Caco-2 (cell line): ENCODE measurements at regions not wholly inside any gene's neighbourhood (a gene's known extent, or its start where the extent isn't known, plus 50 kb on each side); places are given as distances from the start of the nearest gene placed in this dataset.

Source experiments
- BruUV-seq: library from RNA; stranded (reverse); fragments of 400-500 nt; replicated peaks from 2 replicates; lab custom pipeline; 2021; lab: Mats Ljungman, UMichigan
- CTCF ChIA-PET: fragments of 300-600 bp; sonication (Branson Sonifier 250); formaldehyde crosslinking; loops from one replicate; lab custom pipeline; 2022; ENCODE audit warnings: antibody characterized with exemption; lab: Charles Lee
- POLR2A ChIA-PET: fragments of 300-600 bp; sonication (Branson Sonifier 250); formaldehyde crosslinking; loops from one replicate; lab custom pipeline; 2022; ENCODE audit warnings: antibody characterized with exemption; lab: Charles Lee
- DNase-seq, 2 experiments: peaks; one replicate each; pipeline versions ENCODE4 v3.0.0 to v3.0.0-alpha.2; 2020 to 2022
- H3K27me3 ChIP-seq: replicated peaks from 2 replicates; pipeline ENCODE4 v1.6.0; 2011; ENCODE audit warnings: low read length; ENCODE audit not compliant: control insufficient read depth, insufficient read depth
- H3K36me3 ChIP-seq: 2 replicates; pipeline ENCODE4 v1.5.1; 2011; ENCODE audit warnings: low read length; ENCODE audit not compliant: control insufficient read depth, insufficient read depth
- H3K4me1 ChIP-seq: fragments of 250-450 bp; sonication (Bioruptor Pico); 2 replicates; pipeline ENCODE4 v1.5.1; 2020; ENCODE audit warnings: mild to moderate bottlenecking
- H3K4me3 ChIP-seq: 2 replicates; pipeline ENCODE4 v1.5.1; 2011; ENCODE audit warnings: low read depth, mild to moderate bottlenecking, control low read depth, low read length
- H3K9me3 ChIP-seq: fragments of 250-450 bp; sonication (Bioruptor Pico); 2 replicates; pipeline ENCODE4 v1.5.1; 2020; ENCODE audit warnings: mild to moderate bottlenecking, moderate library complexity
- H3K27ac Mint-ChIP-seq: one replicate; pipeline ENCODE4 v1.8.0; 2022; ENCODE audit warnings: mixed read lengths; ENCODE audit not compliant: unreplicated experiment
- H3K27me3 Mint-ChIP-seq: one replicate; pipeline ENCODE4 v1.8.0; 2022; ENCODE audit warnings: mixed read lengths; ENCODE audit not compliant: insufficient read depth, unreplicated experiment
- H3K36me3 Mint-ChIP-seq: one replicate; pipeline ENCODE4 v1.8.0; 2022; ENCODE audit warnings: mild to moderate bottlenecking, mixed read lengths; ENCODE audit not compliant: insufficient read depth, unreplicated experiment
- H3K4me1 Mint-ChIP-seq: one replicate; pipeline ENCODE4 v1.8.0; 2022; ENCODE audit warnings: low read depth, mixed read lengths; ENCODE audit not compliant: unreplicated experiment
- H3K4me3 Mint-ChIP-seq: one replicate; pipeline ENCODE4 v1.8.0; 2022; ENCODE audit warnings: mild to moderate bottlenecking, moderate library complexity, mixed read lengths; ENCODE audit not compliant: unreplicated experiment
- H3K9me3 Mint-ChIP-seq: one replicate; pipeline ENCODE4 v1.8.0; 2022; ENCODE audit warnings: mixed read lengths; ENCODE audit not compliant: unreplicated experiment
- intact Hi-C: fragments of 100-400 bp; cut with micrococcal nuclease; formaldehyde crosslinking; loops from one replicate; pipeline ENCODE4 v1.10.0; 2022; ENCODE audit not compliant: unreplicated experiment
- TF ChIP-seq, protein P1 (sequence below), 2 experiments: fragments of 200-600 bp in 1 of 2; IDR thresholded peaks; 1 replicate in 1 of 2; 2 replicates in 1 of 2; pipeline versions ENCODE4 v1.5.1 to v1.8.0; 2011 to 2022; ENCODE audit warnings: antibody characterized with exemption in 1 of 2, control low read depth in 1 of 2, inconsistent platforms in 1 of 2, low read depth in 1 of 2, low read length in 1 of 2, mild to moderate bottlenecking in 1 of 2, moderate library complexity in 1 of 2; ENCODE audit not compliant: insufficient read depth in 1 of 2, severe bottlenecking in 1 of 2, unreplicated experiment in 1 of 2

DNA sequence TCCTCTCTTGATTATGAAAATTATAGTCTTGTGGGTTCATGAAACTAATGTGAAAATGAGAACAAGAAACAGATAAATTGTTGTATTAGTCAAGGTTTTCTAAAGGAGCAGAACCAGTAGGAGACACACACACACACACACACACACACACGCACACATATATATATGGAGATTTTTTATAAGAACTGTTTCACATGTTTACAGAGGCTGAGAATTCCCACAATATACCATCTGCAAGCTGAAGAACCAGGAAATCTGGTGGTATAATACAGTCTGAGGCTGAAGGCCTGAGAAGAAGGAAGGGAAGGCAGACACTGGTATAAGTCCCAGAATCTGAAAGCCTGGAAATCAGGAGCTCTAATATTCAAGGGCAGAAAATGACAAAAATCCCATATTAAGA lies 70.9 kb upstream of the RGS18 start:
- no peaks in the 10 kb centered on the region for H3K9me3 Mint-ChIP-seq
- TF ChIP-seq, protein P1, sequence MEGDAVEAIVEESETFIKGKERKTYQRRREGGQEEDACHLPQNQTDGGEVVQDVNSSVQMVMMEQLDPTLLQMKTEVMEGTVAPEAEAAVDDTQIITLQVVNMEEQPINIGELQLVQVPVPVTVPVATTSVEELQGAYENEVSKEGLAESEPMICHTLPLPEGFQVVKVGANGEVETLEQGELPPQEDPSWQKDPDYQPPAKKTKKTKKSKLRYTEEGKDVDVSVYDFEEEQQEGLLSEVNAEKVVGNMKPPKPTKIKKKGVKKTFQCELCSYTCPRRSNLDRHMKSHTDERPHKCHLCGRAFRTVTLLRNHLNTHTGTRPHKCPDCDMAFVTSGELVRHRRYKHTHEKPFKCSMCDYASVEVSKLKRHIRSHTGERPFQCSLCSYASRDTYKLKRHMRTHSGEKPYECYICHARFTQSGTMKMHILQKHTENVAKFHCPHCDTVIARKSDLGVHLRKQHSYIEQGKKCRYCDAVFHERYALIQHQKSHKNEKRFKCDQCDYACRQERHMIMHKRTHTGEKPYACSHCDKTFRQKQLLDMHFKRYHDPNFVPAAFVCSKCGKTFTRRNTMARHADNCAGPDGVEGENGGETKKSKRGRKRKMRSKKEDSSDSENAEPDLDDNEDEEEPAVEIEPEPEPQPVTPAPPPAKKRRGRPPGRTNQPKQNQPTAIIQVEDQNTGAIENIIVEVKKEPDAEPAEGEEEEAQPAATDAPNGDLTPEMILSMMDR (IDR thresholded peaks at IDR 0.05; ENCODE audit: insufficient read depth in 1 of 2, low read depth in 1 of 2, low read length in 1 of 2, severe bottlenecking in 1 of 2, unreplicated experiment in 1 of 2) = no peak
- intact Hi-C loops = no loop called here
- H3K27me3 Mint-ChIP-seq = no peaks in the 10 kb centered on the region
- ChIA-PET CTCF (no interaction called here), POLR2A (no interaction called here)
- no peaks in the 10 kb centered on the region for H3K4me1 ChIP-seq
- no peak overlapping the region for H3K27ac Mint-ChIP-seq
- H3K4me3 Mint-ChIP-seq = no peak overlapping the region
- DNase-seq = no peak
- no peaks in the 10 kb centered on the region for H3K27me3 ChIP-seq
- H3K4me1 Mint-ChIP-seq = no peaks in the 10 kb centered on the region
- H3K4me3 ChIP-seq = no peak overlapping the region
- no peaks in the 10 kb centered on the region for H3K36me3 Mint-ChIP-seq
- H3K9me3 ChIP-seq = no peaks in the 10 kb centered on the region
- H3K36me3 ChIP-seq = no peaks in the 10 kb centered on the region
- BruUV-seq = no TSS peak

DNA sequence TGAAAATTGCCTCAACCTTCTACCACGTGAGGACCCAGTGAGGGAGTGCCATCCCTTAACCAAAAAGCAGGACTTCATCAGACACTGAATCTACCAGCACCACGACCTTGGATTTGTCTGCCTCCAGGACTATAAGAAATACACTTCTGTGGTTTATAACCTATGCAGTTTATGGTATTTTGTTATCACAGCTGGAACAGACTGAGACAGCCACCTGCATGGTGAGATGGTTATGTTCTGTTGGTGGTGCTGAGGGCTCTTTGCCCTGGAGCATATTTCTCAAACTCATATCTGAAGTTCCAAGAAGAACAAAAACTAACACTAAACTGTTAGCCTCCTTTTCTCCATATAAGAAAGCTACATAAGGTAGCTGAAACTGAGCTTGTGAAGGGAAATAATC lies 69.8 kb upstream of the RGS18 start:
- POLR2A ChIA-PET = no interaction called here
- Mint-ChIP-seq H3K4me1 (no peaks in the 10 kb centered on the region), H3K27me3 (no peaks in the 10 kb centered on the region), H3K9me3 (no peaks in the 10 kb centered on the region), H3K36me3 (no peaks in the 10 kb centered on the region), H3K4me3 (no peak overlapping the region), H3K27ac (no peak overlapping the region)
- Histone ChIP-seq H3K9me3 (no peaks in the 10 kb centered on the region), H3K36me3 (no peaks in the 10 kb centered on the region), H3K4me3 (no peak overlapping the region), H3K27me3 (no peaks in the 10 kb centered on the region), H3K4me1 (no peaks in the 10 kb centered on the region)
- TF ChIP-seq, protein P1 (IDR thresholded peaks at IDR 0.05; ENCODE audit: insufficient read depth in 1 of 2, low read depth in 1 of 2, low read length in 1 of 2, severe bottlenecking in 1 of 2, unreplicated experiment in 1 of 2) = no peak
- no TSS peak for BruUV-seq
- CTCF ChIA-PET = no interaction called here
- intact Hi-C loops = no loop called here
- DNase-seq = no peak

- Mint-ChIP-seq H3K27ac (no peak overlapping the region), H3K4me3 (no peak overlapping the region), H3K36me3 (no peaks in the 10 kb centered on the region), H3K9me3 (peaks cover 18% of the 10 kb centered on the region), H3K4me1 (peaks cover 5% of the 10 kb centered on the region), H3K27me3 (peaks cover 5% of the 10 kb centered on the region)
- intact Hi-C loops = no loop called here
- BruUV-seq = no TSS peak
- no peak for DNase-seq
- Histone ChIP-seq H3K27me3 (no peaks in the 10 kb centered on the region), H3K9me3 (no peaks in the 10 kb centered on the region), H3K4me3 (no peak overlapping the region), H3K4me1 (peaks cover 3% of the 10 kb centered on the region; the same call in 1 of the 2 replicates), H3K36me3 (no peaks in the 10 kb centered on the region)
- TF ChIP-seq, protein P1 (IDR thresholded peaks at IDR 0.05; ENCODE audit: insufficient read depth in 1 of 2, low read depth in 1 of 2, low read length in 1 of 2, severe bottlenecking in 1 of 2, unreplicated experiment in 1 of 2) = no peak
- CTCF ChIA-PET = interaction anchor here (0.7 kb wide), 1 partner anchor 44 kb away, joined by 3 read pairs; no protein-coding TSS in a partner anchor
- POLR2A ChIA-PET = no interaction called here
These were observed 60.3 kb upstream of the RGS18 start for GRCh38 chr1:192098001-192098400.
